ENCODE measurements at regions not wholly inside any gene's neighbourhood (a gene's known extent, or its start where the extent isn't known, plus 50 kb on each side); places are given as distances from the start of the nearest gene placed in this dataset.

GRCh38 chr15:94930441-94930840, 699.1 kb downstream of the MCTP2 start:
- BruUV-seq (replicated peaks) = no TSS peak
- Mint-ChIP-seq H3K27me3 (ENCODE audit: unreplicated experiment) (no peaks in the 10 kb centered on the region), H3K4me1 (ENCODE audit: low read depth, unreplicated experiment) (no peaks in the 10 kb centered on the region), H3K27ac (ENCODE audit: unreplicated experiment) (no peak overlapping the region), H3K9me3 (ENCODE audit: low read depth, unreplicated experiment) (peaks cover 16% of the 10 kb centered on the region), H3K4me3 (ENCODE audit: low read depth, unreplicated experiment) (no peak overlapping the region), H3K36me3 (ENCODE audit: insufficient read depth, unreplicated experiment) (no peaks in the 10 kb centered on the region)
- TF ChIP-seq CTCF (IDR thresholded peaks at IDR 0.05; ENCODE audit: unreplicated experiment) = no peak
- intact Hi-C loops (cut with micrococcal nuclease; ENCODE audit: unreplicated experiment) = no loop called here
- DNase-seq = no peak
- CTCF ChIA-PET = no interaction called here

- TF ChIP-seq CTCF (IDR thresholded peaks at IDR 0.05; ENCODE audit: unreplicated experiment) = no peak
- no peak for DNase-seq
- peaks cover 13% of the 10 kb centered on the region for H3K9me3 Mint-ChIP-seq (ENCODE audit: low read depth, unreplicated experiment)
- CTCF ChIA-PET = no interaction called here
- H3K27ac Mint-ChIP-seq (ENCODE audit: unreplicated experiment) = no peak overlapping the region
- H3K4me1 Mint-ChIP-seq (ENCODE audit: low read depth, unreplicated experiment) = no peaks in the 10 kb centered on the region
- no peaks in the 10 kb centered on the region for H3K27me3 Mint-ChIP-seq (ENCODE audit: unreplicated experiment)
- intact Hi-C loops (cut with micrococcal nuclease; ENCODE audit: unreplicated experiment) = no loop called here
- no peak overlapping the region for H3K4me3 Mint-ChIP-seq (ENCODE audit: low read depth, unreplicated experiment)
- no TSS peak for BruUV-seq (replicated peaks)
- H3K36me3 Mint-ChIP-seq (ENCODE audit: insufficient read depth, unreplicated experiment) = no peaks in the 10 kb centered on the region
Observed at GRCh38 chr15:94930960-94931359, 699.6 kb downstream of the MCTP2 start.

GRCh38 chr15:94934440-94934839, 703.1 kb downstream of the MCTP2 start:
- H3K4me1 Mint-ChIP-seq (ENCODE audit: low read depth, unreplicated experiment) = no peaks in the 10 kb centered on the region
- BruUV-seq (replicated peaks) = no TSS peak
- peaks cover 13% of the 10 kb centered on the region for H3K9me3 Mint-ChIP-seq (ENCODE audit: low read depth, unreplicated experiment)
- no peak for TF ChIP-seq CTCF (IDR thresholded peaks at IDR 0.05; ENCODE audit: unreplicated experiment)
- no peak overlapping the region for H3K4me3 Mint-ChIP-seq (ENCODE audit: low read depth, unreplicated experiment)
- CTCF ChIA-PET = no interaction called here
- no peaks in the 10 kb centered on the region for H3K36me3 Mint-ChIP-seq (ENCODE audit: insufficient read depth, unreplicated experiment)
- no peak for DNase-seq
- H3K27ac Mint-ChIP-seq (ENCODE audit: unreplicated experiment) = no peak overlapping the region
- no peaks in the 10 kb centered on the region for H3K27me3 Mint-ChIP-seq (ENCODE audit: unreplicated experiment)
- intact Hi-C loops (cut with micrococcal nuclease; ENCODE audit: unreplicated experiment) = no loop called here

- TF ChIP-seq CTCF (IDR thresholded peaks at IDR 0.05; ENCODE audit: unreplicated experiment) = no peak
- no peaks in the 10 kb centered on the region for H3K4me1 Mint-ChIP-seq (ENCODE audit: low read depth, unreplicated experiment)
- H3K27ac Mint-ChIP-seq (ENCODE audit: unreplicated experiment) = no peak overlapping the region
Observed at GRCh38 chr15:94937242-94937641, 705.9 kb downstream of the MCTP2 start.

GRCh38 chr15:94943888-94944287, 712.5 kb downstream of the MCTP2 start:
- Mint-ChIP-seq H3K27me3 (ENCODE audit: unreplicated experiment) (no peaks in the 10 kb centered on the region), H3K27ac (ENCODE audit: unreplicated experiment) (no peak overlapping the region), H3K4me3 (ENCODE audit: low read depth, unreplicated experiment) (no peak overlapping the region), H3K36me3 (ENCODE audit: insufficient read depth, unreplicated experiment) (no peaks in the 10 kb centered on the region), H3K4me1 (ENCODE audit: low read depth, unreplicated experiment) (no peaks in the 10 kb centered on the region), H3K9me3 (ENCODE audit: low read depth, unreplicated experiment) (peaks cover 4% of the 10 kb centered on the region)
- no peak for TF ChIP-seq CTCF (IDR thresholded peaks at IDR 0.05; ENCODE audit: unreplicated experiment)
- CTCF ChIA-PET = no interaction called here
- intact Hi-C loops (cut with micrococcal nuclease; ENCODE audit: unreplicated experiment) = no loop called here
- no peak for DNase-seq
- BruUV-seq (replicated peaks) = no TSS peak

More at GRCh38 chr15:94937242-94937641, 705.9 kb downstream of the MCTP2 start:
- no peaks in the 10 kb centered on the region for H3K27me3 Mint-ChIP-seq (ENCODE audit: unreplicated experiment)
- CTCF ChIA-PET = no interaction called here
- peaks cover 6% of the 10 kb centered on the region for H3K9me3 Mint-ChIP-seq (ENCODE audit: low read depth, unreplicated experiment)
- DNase-seq = no peak
- H3K36me3 Mint-ChIP-seq (ENCODE audit: insufficient read depth, unreplicated experiment) = no peaks in the 10 kb centered on the region
- no peak overlapping the region for H3K4me3 Mint-ChIP-seq (ENCODE audit: low read depth, unreplicated experiment)
- intact Hi-C loops (cut with micrococcal nuclease; ENCODE audit: unreplicated experiment) = no loop called here
- no TSS peak for BruUV-seq (replicated peaks)

All from Calu3 (cell line).